IPS-20b (cell line): ENCODE measurements at regions not wholly inside any gene's neighbourhood (a gene's known extent, or its start where the extent isn't known, plus 50 kb on each side); places are given as distances from the start of the nearest gene placed in this dataset.
A peak's percentile ranks its signal among the peaks of the same experiment; 100 is the strongest.
"Not testable (repeated sequence)": the region's sequence is repeated elsewhere in the genome, so short reads cannot be mapped to it uniquely, and the experiment has no call there.

Experiments used
- H3K27ac ChIP-seq: one replicate; pipeline ENCODE4 v1.5.1; 2013; ENCODE audit warnings: low read length
- H3K27me3 ChIP-seq: 2 replicates; pipeline ENCODE4 v1.6.1; 2013; ENCODE audit warnings: mild to moderate bottlenecking, low read length, inconsistent platforms; ENCODE audit not compliant: insufficient read depth
- H3K36me3 ChIP-seq: 2 replicates; pipeline ENCODE4 v1.6.1; 2013; ENCODE audit warnings: low read depth, mild to moderate bottlenecking, inconsistent platforms, low read length, moderate library complexity; ENCODE audit not compliant: insufficient read depth
- H3K4me1 ChIP-seq: 2 replicates; pipeline ENCODE4 v1.6.1; 2013; ENCODE audit warnings: mild to moderate bottlenecking, control low read depth, inconsistent platforms, low read length, moderate library complexity; ENCODE audit not compliant: insufficient read depth
- H3K4me3 ChIP-seq: 2 replicates; pipeline ENCODE4 v1.5.1; 2013; ENCODE audit warnings: mild to moderate bottlenecking, low read length, inconsistent platforms
- H3K9ac ChIP-seq: 2 replicates; pipeline ENCODE4 v1.6.1; 2013; ENCODE audit warnings: low read depth, mild to moderate bottlenecking, inconsistent platforms, low read length, moderate library complexity
- H3K9me3 ChIP-seq: 2 replicates; pipeline ENCODE4 v1.6.1; 2013; ENCODE audit warnings: mild to moderate bottlenecking, low read depth, low read length, inconsistent platforms; ENCODE audit not compliant: insufficient read depth

DNA sequence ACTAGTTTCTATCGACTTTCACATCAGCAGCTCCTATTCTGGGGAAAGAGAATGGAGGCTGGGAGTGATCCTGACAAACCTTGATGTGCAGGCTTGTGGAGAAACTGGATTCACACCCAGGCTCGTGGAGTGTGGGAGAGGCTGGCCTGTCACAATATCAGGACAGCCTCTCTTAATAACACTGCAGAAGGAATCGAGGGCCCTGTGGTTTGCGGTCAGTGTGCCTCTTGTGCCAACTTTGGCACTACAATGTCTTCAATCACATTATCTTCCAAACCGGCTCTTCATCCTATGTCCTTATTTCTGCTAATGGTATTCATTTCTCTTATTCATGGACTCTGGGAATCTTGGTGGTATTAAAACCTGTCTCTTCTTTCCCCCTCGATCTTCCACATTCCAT is 92.7 kb downstream of the PRL start:
- no peak overlapping the region for H3K27ac ChIP-seq
- no peak overlapping the region for H3K9ac ChIP-seq
- H3K9me3 ChIP-seq, result no peaks in the 10 kb centered on the region
- H3K36me3 ChIP-seq, result no peaks in the 10 kb centered on the region
- H3K4me3 ChIP-seq, result no peak overlapping the region
- 0 out of 2 replicates have a peak, but pooled peaks cover 4% of the 10 kb centered on the region for H3K4me1 ChIP-seq
- no peaks in the 10 kb centered on the region for H3K27me3 ChIP-seq

DNA sequence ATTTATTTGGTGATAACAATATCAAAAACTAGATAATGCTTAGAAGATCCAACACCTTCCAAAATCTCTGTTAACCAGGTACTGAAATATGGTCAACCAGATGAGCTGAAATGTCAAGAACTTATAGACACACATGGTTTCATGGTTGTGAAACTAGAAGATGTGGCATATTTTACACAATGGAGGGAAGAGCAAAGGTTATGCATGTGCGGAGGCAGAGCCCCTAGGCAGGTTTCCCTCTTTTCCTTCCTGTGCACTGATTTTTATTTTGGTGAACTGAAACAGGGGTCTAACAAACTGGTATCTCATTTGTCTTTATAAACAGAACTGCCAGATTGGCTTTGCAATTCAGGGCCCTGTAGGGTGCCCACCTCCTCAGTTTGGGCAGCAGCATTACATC is 91.6 kb downstream of the PRL start:
- H3K4me1 ChIP-seq, result 0 out of 2 replicates have a peak, but pooled peaks cover 4% of the 10 kb centered on the region
- no peaks in the 10 kb centered on the region for H3K9me3 ChIP-seq
- no peak overlapping the region for H3K4me3 ChIP-seq
- H3K36me3 ChIP-seq, result no peaks in the 10 kb centered on the region
- no peaks in the 10 kb centered on the region for H3K27me3 ChIP-seq
- no peak overlapping the region for H3K27ac ChIP-seq
- no peak overlapping the region for H3K9ac ChIP-seq

DNA sequence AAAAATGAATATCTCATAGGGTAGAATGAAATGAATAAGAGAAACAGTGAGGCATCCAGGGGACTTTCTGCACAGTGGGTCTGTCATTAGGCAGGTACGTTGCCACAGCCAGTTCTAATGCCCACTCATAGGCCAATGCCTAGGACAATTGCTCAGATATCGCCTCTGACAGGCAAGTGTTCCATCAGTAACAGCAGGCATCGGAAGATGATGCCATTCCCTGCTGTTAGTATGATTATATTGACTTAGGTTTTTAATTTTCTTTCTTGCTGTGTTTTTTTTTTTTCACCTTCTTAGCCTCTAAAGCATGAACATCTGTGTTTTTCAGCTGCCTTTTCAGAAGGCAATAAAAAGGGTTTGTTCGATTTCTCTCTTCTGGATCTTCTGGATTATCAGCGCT is 90.7 kb downstream of the PRL start:
- no peak overlapping the region for H3K27ac ChIP-seq
- H3K9ac ChIP-seq, result no peak overlapping the region
- no peaks in the 10 kb centered on the region for H3K36me3 ChIP-seq
- H3K4me1 ChIP-seq, result 0 out of 2 replicates have a peak, but pooled peaks cover 4% of the 10 kb centered on the region
- H3K9me3 ChIP-seq, result no peaks in the 10 kb centered on the region
- H3K4me3 ChIP-seq, result no peak overlapping the region
- H3K27me3 ChIP-seq, result no peaks in the 10 kb centered on the region

DNA sequence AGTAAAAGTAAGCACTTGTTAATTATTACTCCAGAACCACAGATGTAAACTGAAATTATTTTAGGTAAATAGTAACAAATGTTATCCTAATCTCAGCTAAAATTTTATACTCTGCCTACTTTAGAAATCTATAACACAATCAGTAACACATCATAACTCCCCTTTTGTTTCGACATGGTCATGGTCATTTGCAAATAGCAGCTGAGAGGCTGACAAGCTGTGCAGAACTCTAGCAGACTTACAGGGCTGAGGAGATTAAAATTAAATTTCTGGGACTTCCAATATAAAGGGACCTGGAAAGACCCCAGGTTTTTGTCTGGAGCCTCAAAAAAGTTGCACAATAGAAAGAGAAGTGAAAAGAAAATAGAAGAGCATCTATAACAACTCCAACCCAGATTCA is 88.8 kb downstream of the PRL start:
- H3K4me3 ChIP-seq, result no peak overlapping the region
- no peaks in the 10 kb centered on the region for H3K36me3 ChIP-seq
- no peak overlapping the region for H3K9ac ChIP-seq
- H3K9me3 ChIP-seq, result no peaks in the 10 kb centered on the region
- no peaks in the 10 kb centered on the region for H3K27me3 ChIP-seq
- H3K4me1 ChIP-seq, result no peaks in the 10 kb centered on the region
- H3K27ac ChIP-seq, result no peak overlapping the region

DNA sequence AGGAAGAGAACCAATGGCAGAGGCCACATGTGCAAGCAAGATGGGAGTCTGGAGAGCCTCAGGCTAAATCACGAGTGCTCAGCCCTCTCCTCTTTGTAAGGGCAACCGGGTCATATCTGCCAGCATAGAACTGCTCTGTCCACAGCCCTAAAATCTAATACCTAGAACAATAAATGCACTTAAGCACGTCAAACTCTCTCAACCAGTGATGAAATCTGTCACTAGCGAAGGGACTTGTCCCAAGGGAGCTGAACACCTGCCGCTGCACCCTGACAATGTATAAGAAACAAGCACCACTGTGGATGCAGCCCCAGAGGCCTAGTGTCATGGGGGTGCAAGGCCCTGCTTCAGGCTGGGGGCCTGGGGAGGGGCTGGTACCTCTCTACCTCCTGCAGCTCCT is 82.5 kb downstream of the PRL start:
- Histone ChIP-seq H3K27me3 (no peaks in the 10 kb centered on the region), H3K4me3 (no peak overlapping the region), H3K9ac (no peak overlapping the region), H3K27ac (no peak overlapping the region), H3K36me3 (no peaks in the 10 kb centered on the region), H3K4me1 (0 out of 2 replicates have a peak, but pooled peaks cover 6% of the 10 kb centered on the region), H3K9me3 (no peaks in the 10 kb centered on the region)

DNA sequence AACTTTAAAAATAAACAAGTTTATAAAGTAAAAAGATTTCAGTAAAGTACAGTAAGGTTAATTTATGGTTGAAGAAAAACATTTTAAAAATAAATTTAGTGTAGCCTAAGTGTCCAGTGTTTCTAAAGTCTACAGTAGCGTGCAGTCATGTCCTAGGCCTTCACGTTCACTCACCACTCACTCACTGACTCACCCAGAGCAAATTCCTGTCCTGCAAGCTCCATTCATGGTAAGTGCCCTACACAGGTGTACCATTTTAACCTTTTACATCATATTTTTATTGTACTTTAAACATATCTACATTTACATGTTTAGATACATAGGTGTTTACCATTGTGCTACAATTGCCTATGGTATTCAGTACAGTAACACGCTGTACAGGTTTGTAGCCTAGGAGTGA is 81.4 kb downstream of the PRL start:
- not testable (repeated sequence) for H3K4me1 ChIP-seq, H3K9ac ChIP-seq, H3K27ac ChIP-seq, H3K27me3 ChIP-seq, H3K4me3 ChIP-seq, H3K36me3 ChIP-seq, H3K9me3 ChIP-seq

DNA sequence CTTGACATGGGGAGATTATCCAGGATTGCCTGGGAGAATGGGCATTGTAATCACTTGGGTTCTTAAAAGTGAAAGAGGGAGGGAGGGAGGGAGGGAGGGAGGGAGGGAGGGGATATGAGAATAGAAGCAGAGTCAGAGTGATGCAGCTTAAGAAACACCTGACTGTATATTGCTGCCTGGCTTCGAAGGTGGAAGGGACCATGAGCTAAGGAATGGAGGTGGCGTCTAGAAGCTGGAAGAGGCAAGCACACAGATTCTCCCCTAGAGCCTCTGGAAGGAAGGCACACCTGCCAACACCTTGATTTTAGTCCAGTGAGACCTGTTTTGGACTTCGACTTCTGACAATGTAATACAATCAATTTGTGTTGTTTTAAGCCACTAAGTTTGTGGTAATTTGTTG is 78.4 kb downstream of the PRL start:
- H3K9me3 ChIP-seq, result no peaks in the 10 kb centered on the region
- peaks cover 22% of the 10 kb centered on the region for H3K4me1 ChIP-seq
- no peak overlapping the region for H3K9ac ChIP-seq
- no peaks in the 10 kb centered on the region for H3K36me3 ChIP-seq
- no peaks in the 10 kb centered on the region for H3K27me3 ChIP-seq
- no peak overlapping the region for H3K27ac ChIP-seq
- no peak overlapping the region for H3K4me3 ChIP-seq

DNA sequence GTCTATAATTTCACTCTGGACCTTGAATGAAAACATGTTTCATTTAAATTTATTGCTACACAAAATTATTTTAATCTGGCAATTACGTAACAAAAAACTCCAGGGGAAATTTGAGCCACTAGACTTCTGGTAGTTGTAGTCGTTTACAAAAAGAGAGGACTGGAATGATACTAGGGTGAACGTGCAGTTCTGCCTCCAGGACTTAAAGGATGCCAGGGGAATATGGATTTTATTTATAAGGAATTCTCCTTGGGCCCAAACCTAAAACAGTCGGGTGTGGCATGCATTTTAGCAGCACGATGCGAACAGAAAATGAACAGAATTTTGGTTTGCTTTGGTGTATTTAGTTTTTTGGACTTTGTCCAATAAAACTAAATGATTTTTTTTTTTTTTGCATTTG is 76.9 kb downstream of the PRL start:
- H3K27me3 ChIP-seq, result no peaks in the 10 kb centered on the region
- peaks cover 23% of the 10 kb centered on the region for H3K4me1 ChIP-seq
- no peak overlapping the region for H3K27ac ChIP-seq
- H3K9me3 ChIP-seq, result no peaks in the 10 kb centered on the region
- H3K9ac ChIP-seq, result no peak overlapping the region
- no peak overlapping the region for H3K4me3 ChIP-seq
- no peaks in the 10 kb centered on the region for H3K36me3 ChIP-seq

DNA sequence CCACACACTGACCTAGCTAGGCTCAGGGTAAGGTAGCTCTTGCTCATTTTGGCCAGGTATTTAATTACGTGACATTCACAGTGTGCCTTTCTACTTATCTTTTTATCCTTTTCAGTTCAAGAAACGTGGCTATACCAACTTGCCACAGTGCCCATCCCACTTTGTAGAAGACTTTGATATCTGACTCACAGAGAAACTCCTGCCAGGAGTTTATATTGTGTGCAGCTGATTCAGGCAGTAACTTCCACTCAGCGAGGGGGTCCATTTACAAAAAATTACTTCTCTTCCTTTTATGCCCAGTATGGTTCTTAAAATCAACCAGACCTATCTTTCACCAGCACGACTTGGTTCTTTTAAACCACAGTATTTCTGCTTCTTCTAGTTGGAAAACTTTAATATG is 75.6 kb downstream of the PRL start:
- H3K4me3 ChIP-seq, result peak overlapping the region; percentile 59
- H3K9me3 ChIP-seq, result no peaks in the 10 kb centered on the region
- peak overlapping the region; percentile 44 for H3K27ac ChIP-seq

DNA sequence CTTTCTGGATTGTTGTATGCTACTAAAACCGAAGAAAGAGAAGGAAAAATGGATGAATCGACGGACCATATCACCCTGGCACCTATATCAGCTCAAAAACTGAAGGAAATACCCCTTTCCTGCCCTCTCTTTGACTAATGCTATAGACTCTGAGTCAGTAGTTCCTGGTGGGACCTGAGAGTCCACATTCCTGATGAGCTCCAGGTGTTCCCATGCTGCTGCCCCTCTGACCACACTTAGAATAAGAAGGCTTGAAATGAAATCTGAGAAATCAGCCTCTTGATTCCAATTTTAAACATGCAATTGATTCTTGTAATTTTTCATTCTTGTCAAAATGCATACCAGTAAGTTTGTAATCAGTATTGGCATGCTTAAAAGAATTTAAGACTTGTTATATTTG is 75.2 kb downstream of the PRL start:
- Histone ChIP-seq H3K4me1 (peaks cover 23% of the 10 kb centered on the region), H3K36me3 (no peaks in the 10 kb centered on the region), H3K27me3 (no peaks in the 10 kb centered on the region), H3K9me3 (no peaks in the 10 kb centered on the region), H3K9ac (peak overlapping the region; percentile 33; the same call in 1 of the 2 replicates), H3K4me3 (peak overlapping the region; percentile 59), H3K27ac (peak overlapping the region; percentile 44)

More for the DNA sequence above, 75.6 kb downstream of the PRL start:
- H3K9ac ChIP-seq, result peak overlapping the region; percentile 33; the same call in 1 of the 2 replicates
- H3K27me3 ChIP-seq, result no peaks in the 10 kb centered on the region
- H3K36me3 ChIP-seq, result no peaks in the 10 kb centered on the region
- H3K4me1 ChIP-seq, result peaks cover 23% of the 10 kb centered on the region

DNA sequence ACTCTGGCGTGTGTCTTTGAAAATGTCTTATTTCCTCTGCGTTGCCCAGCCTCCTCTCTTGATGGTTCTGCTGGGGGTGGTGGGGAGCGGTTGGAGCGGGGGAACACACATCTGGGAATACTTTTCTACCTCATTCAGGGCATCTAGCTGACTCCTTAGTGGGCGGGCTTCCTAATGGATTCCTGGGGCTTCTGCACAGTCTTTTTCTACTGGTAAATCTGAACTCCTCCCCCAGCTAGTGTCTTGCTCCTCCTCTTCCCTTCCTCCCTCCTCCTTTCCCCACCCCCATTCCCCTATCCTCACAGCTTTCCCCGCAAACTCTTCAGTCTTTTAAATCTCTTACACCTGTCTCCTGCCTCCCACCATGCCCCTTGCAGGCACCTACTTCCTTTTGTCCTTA is 74.4 kb downstream of the PRL start:
- Histone ChIP-seq H3K4me3 (peak overlapping the region; percentile 59), H3K27ac (peak overlapping the region; percentile 67), H3K36me3 (no peaks in the 10 kb centered on the region), H3K27me3 (no peaks in the 10 kb centered on the region), H3K9me3 (no peaks in the 10 kb centered on the region), H3K9ac (peak overlapping the region; percentile 33; the same call in 1 of the 2 replicates), H3K4me1 (peaks cover 17% of the 10 kb centered on the region)

DNA sequence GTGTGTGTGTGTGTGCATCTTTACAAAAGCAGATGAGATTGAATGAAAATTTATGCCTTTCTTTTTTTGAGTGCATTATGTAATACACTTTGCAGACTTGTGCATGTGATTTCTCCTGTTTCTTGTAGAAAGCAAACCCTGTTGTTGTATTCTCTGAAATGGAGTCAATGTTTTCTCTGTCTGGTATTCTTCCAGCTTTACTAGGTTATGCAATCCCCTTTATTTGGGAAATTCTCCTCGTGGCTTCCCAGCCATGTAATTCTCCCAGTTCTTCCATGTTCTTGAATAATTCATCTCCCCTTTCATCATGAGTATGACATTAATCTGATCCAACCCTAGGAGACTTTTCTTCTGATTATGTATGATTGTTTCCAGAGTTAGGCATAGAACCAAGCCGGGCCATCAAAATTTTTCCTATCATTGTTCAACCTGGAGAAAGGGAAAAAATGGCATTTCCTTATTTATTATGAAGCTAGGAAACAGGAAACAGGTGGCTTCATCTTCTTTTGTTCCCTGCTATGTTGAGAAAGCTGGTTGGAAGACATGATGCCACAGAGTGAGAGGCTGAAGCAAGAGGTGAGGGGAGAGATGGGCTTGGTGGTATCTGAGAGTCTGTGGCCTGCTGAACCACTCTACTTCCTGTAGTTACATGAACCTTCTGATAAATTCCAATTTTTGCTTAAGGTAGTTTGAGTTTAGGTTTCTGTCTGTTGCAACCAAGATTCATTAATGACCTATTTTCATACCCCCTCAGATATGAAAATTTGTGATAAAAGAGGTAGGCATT is 68.8 kb downstream of the PRL start:
- Histone ChIP-seq H3K9ac (no peak overlapping the region), H3K4me1 (peaks cover 5% of the 10 kb centered on the region; the same call in 1 of the 2 replicates), H3K27me3 (no peaks in the 10 kb centered on the region), H3K36me3 (no peaks in the 10 kb centered on the region), H3K9me3 (no peaks in the 10 kb centered on the region), H3K4me3 (no peak overlapping the region), H3K27ac (no peak overlapping the region)
